OCI-LY3 (cell line): ENCODE measurements at regions not wholly inside any gene's neighbourhood (a gene's known extent, or its start where the extent isn't known, plus 50 kb on each side); places are given as distances from the start of the nearest gene placed in this dataset.

Experiments
- EZH2phosphoT487 ChIP-seq: fragments of 200-600 bp; shearing (Covaris generic); IDR thresholded peaks from 2 replicates; pipeline ENCODE4 v1.6.1; 2018; ENCODE audit warnings: antibody characterized with exemption, mixed run types, low read depth
- TF ChIP-seq, protein P1 (sequence below): fragments of 200-600, 300-600 bp; sonication (generic); IDR thresholded peaks from 2 replicates; pipeline ENCODE4 v1.5.1; 2014; ENCODE audit warnings: antibody characterized with exemption, low read length, low read depth

DNA sequence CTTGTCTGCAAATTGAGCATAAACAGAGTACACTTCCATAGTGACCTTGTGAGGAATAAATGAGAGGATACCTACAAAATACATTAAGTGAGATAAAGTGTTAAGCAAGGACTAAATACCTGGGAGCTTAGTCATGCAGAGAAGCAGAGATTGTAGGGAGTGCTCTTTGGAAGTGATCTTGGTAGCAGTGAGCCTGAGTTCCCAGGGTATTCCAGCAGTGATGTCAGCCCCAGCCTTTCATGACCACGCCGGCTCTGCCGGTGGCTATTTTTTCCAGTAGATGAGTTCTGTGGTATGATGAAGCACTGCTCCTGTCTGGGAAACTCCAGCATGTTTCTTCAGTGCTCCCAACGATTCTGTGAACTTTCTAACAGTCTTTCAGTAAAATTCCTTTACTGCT is 391.5 kb upstream of the IGFBP7 start:
- TF ChIP-seq, protein P1, sequence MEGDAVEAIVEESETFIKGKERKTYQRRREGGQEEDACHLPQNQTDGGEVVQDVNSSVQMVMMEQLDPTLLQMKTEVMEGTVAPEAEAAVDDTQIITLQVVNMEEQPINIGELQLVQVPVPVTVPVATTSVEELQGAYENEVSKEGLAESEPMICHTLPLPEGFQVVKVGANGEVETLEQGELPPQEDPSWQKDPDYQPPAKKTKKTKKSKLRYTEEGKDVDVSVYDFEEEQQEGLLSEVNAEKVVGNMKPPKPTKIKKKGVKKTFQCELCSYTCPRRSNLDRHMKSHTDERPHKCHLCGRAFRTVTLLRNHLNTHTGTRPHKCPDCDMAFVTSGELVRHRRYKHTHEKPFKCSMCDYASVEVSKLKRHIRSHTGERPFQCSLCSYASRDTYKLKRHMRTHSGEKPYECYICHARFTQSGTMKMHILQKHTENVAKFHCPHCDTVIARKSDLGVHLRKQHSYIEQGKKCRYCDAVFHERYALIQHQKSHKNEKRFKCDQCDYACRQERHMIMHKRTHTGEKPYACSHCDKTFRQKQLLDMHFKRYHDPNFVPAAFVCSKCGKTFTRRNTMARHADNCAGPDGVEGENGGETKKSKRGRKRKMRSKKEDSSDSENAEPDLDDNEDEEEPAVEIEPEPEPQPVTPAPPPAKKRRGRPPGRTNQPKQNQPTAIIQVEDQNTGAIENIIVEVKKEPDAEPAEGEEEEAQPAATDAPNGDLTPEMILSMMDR, result no peak
- TF ChIP-seq EZH2phosphoT487, result no peak
